Sigmoid colon (tissue), 3 donors: ENCODE measurements at regions not wholly inside any gene's neighbourhood (a gene's known extent, or its start where the extent isn't known, plus 50 kb on each side); places are given as distances from the start of the nearest gene placed in this dataset.

Experiments
- CTCF ChIP-seq, 4 experiments: fragments of 450-650 bp in 3 of 4; fragments of 200-600 bp in 1 of 4; IDR thresholded peaks; one replicate each; pipeline ENCODE4 v1.5.1; 2016 to 2019; ENCODE audit warnings: antibody characterized with exemption in 4 of 4, mild to moderate bottlenecking in 3 of 4, moderate library complexity in 2 of 4
- POLR2A ChIP-seq, 2 donors: fragments of 450-650 bp; IDR thresholded peaks; one replicate each; pipeline ENCODE4 v1.6.1; 2016; ENCODE audit warnings: antibody characterized with exemption in 2 of 2, mild to moderate bottlenecking in 2 of 2, moderate library complexity in 2 of 2

GRCh38 chr1:22245726-22246125 is 102.8 kb upstream of the WNT4 start:
- no peak for TF ChIP-seq POLR2A (IDR thresholded peaks at IDR 0.05)
- no peak for TF ChIP-seq CTCF (IDR thresholded peaks at IDR 0.05)
